Uterus (tissue), 2 donors: ENCODE measurements at regions not wholly inside any gene's neighbourhood (a gene's known extent, or its start where the extent isn't known, plus 50 kb on each side); places are given as distances from the start of the nearest gene placed in this dataset.

Experiments
- CTCF ChIP-seq, 4 experiments: fragments of 200-600 bp in 2 of 4; fragments of 450-650 bp in 2 of 4; sonication (generic) in 2 of 4; IDR thresholded peaks; one replicate each; pipeline ENCODE4 v1.5.1; 2016 to 2019; ENCODE audit warnings: antibody characterized with exemption in 4 of 4, mild to moderate bottlenecking in 2 of 4, moderate library complexity in 1 of 4
- POLR2A ChIP-seq, 2 donors: fragments of 450-650 bp; IDR thresholded peaks; one replicate each; pipeline ENCODE4 v1.6.1; 2016; ENCODE audit warnings: antibody characterized with exemption in 2 of 2, mild to moderate bottlenecking in 1 of 2, moderate library complexity in 1 of 2

DNA sequence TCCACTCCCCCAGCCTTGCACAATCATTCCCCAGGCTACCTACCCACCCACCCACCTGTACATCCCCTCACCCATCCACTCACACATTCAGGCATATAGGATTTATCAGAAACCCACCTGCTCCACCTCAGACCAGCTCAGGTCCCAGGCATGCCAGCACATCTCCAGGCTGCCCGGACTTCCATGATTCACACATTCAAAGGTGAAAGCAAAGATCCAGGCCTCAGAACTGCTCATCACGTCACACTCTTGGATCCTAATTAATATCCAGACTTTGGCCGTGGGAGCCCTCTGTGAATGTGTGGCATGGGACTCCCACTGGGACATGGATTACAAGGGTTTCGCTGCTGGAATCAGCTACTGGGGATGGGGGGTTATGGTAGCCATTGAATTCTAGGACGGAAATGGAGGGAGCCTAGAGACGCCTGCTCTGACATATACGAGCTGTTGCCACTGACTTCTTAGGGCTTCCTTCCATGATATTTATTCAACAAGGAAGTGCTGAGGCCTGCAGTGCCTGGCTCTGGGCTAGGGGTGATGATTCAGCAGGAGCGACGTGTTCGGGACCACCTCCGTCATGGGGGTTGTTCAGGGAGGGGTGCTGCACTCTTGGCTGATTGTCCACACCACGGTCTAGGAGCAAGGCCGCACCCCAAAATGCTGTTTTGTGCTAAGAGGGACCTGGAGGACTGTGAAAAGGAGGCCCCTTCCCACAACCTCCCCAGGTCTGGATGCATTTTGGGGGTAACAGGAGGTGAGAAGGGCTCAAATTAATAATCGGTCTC is 56.9 kb upstream of the ADRA2C start:
- TF ChIP-seq CTCF (IDR thresholded peaks at IDR 0.05) (no peak), POLR2A (IDR thresholded peaks at IDR 0.05) (no peak)
